GM18508 (cell line): ENCODE measurements at regions not wholly inside any gene's neighbourhood (a gene's known extent, or its start where the extent isn't known, plus 50 kb on each side); places are given as distances from the start of the nearest gene placed in this dataset.
"Not testable (repeated sequence)": the region's sequence is repeated elsewhere in the genome, so short reads cannot be mapped to it uniquely, and the experiment has no call there.

ENCODE experiments used
- ATAC-seq: cut with Tn5 transposase; IDR thresholded peaks from one replicate; pipeline ENCODE4 v1.9.1; 2021; ENCODE audit warnings: moderate number of reproducible peaks; ENCODE audit not compliant: insufficient read depth, unreplicated experiment

GRCh38 chr2:146720170-146720569 is 1124.7 kb upstream of the ACVR2A start:
- no peak for ATAC-seq

GRCh38 chr2:146716591-146716990 is 1128.2 kb upstream of the ACVR2A start:
- ATAC-seq, result no peak

- no peak for ATAC-seq
Measured at GRCh38 chr2:146709004-146709403, 1135.8 kb upstream of the ACVR2A start.

GRCh38 chr2:146701183-146701582 is 1143.6 kb upstream of the ACVR2A start:
- no peak for ATAC-seq

- no peak for ATAC-seq
Measured at GRCh38 chr2:146697307-146697706, 1147.5 kb upstream of the ACVR2A start.

- ATAC-seq, result not testable (repeated sequence)
Measured at GRCh38 chr2:146696787-146697186, 1148.0 kb upstream of the ACVR2A start.

GRCh38 chr2:146681991-146682390 is 1162.8 kb upstream of the ACVR2A start:
- ATAC-seq, result no peak

GRCh38 chr2:146678516-146678915 is 1166.3 kb upstream of the ACVR2A start:
- no peak for ATAC-seq

- no peak for ATAC-seq
Measured at GRCh38 chr2:146677280-146677679, 1167.5 kb upstream of the ACVR2A start.

- ATAC-seq, result no peak
Measured at GRCh38 chr2:146669735-146670134, 1175.1 kb upstream of the ACVR2A start.

GRCh38 chr2:146666340-146666739 is 1178.5 kb upstream of the ACVR2A start:
- no peak for ATAC-seq

GRCh38 chr2:146665800-146666199 is 1179.0 kb upstream of the ACVR2A start:
- ATAC-seq, result no peak

- ATAC-seq, result no peak
Measured at GRCh38 chr2:146661473-146662096, 1183.2 kb upstream of the ACVR2A start.

- ATAC-seq, result no peak
Measured at GRCh38 chr2:146659976-146660375, 1184.9 kb upstream of the ACVR2A start.

GRCh38 chr2:146652311-146652710 is 1192.5 kb upstream of the ACVR2A start:
- no peak for ATAC-seq

GRCh38 chr2:146651361-146651760 is 1193.5 kb upstream of the ACVR2A start:
- no peak for ATAC-seq

- ATAC-seq, result no peak
Measured at GRCh38 chr2:146642066-146642465, 1202.8 kb upstream of the ACVR2A start.

- ATAC-seq, result no peak
Measured at GRCh38 chr2:146634230-146635097, 1210.4 kb upstream of the ACVR2A start.

- no peak for ATAC-seq
Measured at GRCh38 chr2:146633159-146633558, 1211.7 kb upstream of the ACVR2A start.

GRCh38 chr2:146632707-146633106 is 1212.1 kb upstream of the ACVR2A start:
- no peak for ATAC-seq

GRCh38 chr2:146624430-146625160 is 1220.2 kb upstream of the ACVR2A start:
- ATAC-seq, result no peak
